GM23338 (cell line): ENCODE measurements at regions not wholly inside any gene's neighbourhood (a gene's known extent, or its start where the extent isn't known, plus 50 kb on each side); places are given as distances from the start of the nearest gene placed in this dataset.

Experiments used
- CREB1 ChIP-seq: fragments of 250-450 bp; sonication (Bioruptor Pico); IDR thresholded peaks from 2 replicates; pipeline ENCODE4 v1.5.0; 2020; ENCODE audit warnings: low read depth, mild to moderate bottlenecking, moderate library complexity
- CTCF ChIP-seq, 2 experiments: fragments of 200-600 bp in 1 of 2; sonication (generic) in 1 of 2; conservative IDR thresholded peaks; 2 replicates each; pipeline versions ENCODE4 v1.5.1 to v1.6.1; 2016 to 2017; ENCODE audit warnings: antibody characterized with exemption in 2 of 2, low read depth in 2 of 2, mild to moderate bottlenecking in 2 of 2, moderate library complexity in 1 of 2
- EZH2 ChIP-seq: fragments of 200-600 bp; sonication (generic); IDR thresholded peaks from one replicate; pipeline ENCODE4 v1.8.0; 2017; ENCODE audit warnings: antibody characterized with exemption, mild to moderate bottlenecking, low read depth; ENCODE audit not compliant: unreplicated experiment
- EZH2phosphoT487 ChIP-seq: fragments of 200-600 bp; sonication (generic); IDR thresholded peaks from one replicate; pipeline ENCODE4 v1.8.1; 2018; ENCODE audit warnings: antibody characterized with exemption; ENCODE audit not compliant: unreplicated experiment
- JUNB ChIP-seq: IDR thresholded peaks from one replicate; pipeline ENCODE4 v1.6.1; 2016; ENCODE audit warnings: antibody characterized with exemption; ENCODE audit not compliant: unreplicated experiment
- NANOG ChIP-seq: IDR thresholded peaks from 2 replicates; pipeline ENCODE4 v1.6.1; 2016; ENCODE audit warnings: antibody characterized with exemption, borderline replicate concordance
- POLR2AphosphoS5 ChIP-seq: IDR thresholded peaks from 2 replicates; pipeline ENCODE4 v1.6.1; 2016; ENCODE audit warnings: antibody characterized with exemption, low read depth
- STAT1 ChIP-seq: IDR thresholded peaks from one replicate; pipeline ENCODE4 v1.6.1; 2016; ENCODE audit warnings: antibody characterized with exemption; ENCODE audit not compliant: unreplicated experiment
- ZNF114 ChIP-seq: fragments of 250-450 bp; sonication (Bioruptor Pico); IDR thresholded peaks from 2 replicates; pipeline ENCODE4 v1.5.0; 2020; ENCODE audit warnings: mild to moderate bottlenecking, moderate library complexity
- TF ChIP-seq, protein P1 (sequence below): IDR thresholded peaks from 2 replicates; pipeline ENCODE4 v1.6.1; 2016; ENCODE audit warnings: antibody characterized with exemption
- TF ChIP-seq, protein P2 (sequence below): IDR thresholded peaks from one replicate; pipeline ENCODE4 v1.6.1; 2018; ENCODE audit warnings: antibody characterized with exemption; ENCODE audit not compliant: unreplicated experiment

DNA sequence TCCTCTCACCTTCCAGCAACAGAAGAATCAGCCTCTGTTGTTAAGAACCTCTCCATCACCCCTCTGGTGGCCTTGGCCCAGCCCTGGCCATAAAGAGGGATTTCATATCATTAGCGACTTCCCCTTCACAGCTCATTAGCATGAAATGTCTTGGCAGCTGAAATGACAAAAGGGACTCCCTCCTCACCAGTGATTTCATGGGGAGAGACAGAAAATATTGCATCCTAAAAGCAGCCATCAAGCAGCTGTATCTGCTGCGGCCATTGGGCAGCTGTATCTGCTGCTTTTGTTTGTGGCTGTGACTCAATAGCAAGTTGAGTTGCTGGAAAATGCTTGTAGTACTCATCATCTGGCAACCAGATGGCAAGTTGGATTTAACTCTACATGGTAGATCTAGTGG, 105.9 kb upstream of the RMDN2 start:
- TF ChIP-seq EZH2phosphoT487 (no peak), CTCF (conservative IDR thresholded peaks at IDR 0.05; ENCODE audit: low read depth in 2 of 2) (no peak), JUNB (no peak), EZH2 (no peak), POLR2AphosphoS5 (no peak), CREB1 (CRISPR knock-in tag) (no peak), STAT1 (no peak), NANOG (no peak), ZNF114 (CRISPR knock-in tag) (no peak)
- TF ChIP-seq, protein P1, sequence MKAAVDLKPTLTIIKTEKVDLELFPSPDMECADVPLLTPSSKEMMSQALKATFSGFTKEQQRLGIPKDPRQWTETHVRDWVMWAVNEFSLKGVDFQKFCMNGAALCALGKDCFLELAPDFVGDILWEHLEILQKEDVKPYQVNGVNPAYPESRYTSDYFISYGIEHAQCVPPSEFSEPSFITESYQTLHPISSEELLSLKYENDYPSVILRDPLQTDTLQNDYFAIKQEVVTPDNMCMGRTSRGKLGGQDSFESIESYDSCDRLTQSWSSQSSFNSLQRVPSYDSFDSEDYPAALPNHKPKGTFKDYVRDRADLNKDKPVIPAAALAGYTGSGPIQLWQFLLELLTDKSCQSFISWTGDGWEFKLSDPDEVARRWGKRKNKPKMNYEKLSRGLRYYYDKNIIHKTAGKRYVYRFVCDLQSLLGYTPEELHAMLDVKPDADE = no peak
- TF ChIP-seq, protein P2, sequence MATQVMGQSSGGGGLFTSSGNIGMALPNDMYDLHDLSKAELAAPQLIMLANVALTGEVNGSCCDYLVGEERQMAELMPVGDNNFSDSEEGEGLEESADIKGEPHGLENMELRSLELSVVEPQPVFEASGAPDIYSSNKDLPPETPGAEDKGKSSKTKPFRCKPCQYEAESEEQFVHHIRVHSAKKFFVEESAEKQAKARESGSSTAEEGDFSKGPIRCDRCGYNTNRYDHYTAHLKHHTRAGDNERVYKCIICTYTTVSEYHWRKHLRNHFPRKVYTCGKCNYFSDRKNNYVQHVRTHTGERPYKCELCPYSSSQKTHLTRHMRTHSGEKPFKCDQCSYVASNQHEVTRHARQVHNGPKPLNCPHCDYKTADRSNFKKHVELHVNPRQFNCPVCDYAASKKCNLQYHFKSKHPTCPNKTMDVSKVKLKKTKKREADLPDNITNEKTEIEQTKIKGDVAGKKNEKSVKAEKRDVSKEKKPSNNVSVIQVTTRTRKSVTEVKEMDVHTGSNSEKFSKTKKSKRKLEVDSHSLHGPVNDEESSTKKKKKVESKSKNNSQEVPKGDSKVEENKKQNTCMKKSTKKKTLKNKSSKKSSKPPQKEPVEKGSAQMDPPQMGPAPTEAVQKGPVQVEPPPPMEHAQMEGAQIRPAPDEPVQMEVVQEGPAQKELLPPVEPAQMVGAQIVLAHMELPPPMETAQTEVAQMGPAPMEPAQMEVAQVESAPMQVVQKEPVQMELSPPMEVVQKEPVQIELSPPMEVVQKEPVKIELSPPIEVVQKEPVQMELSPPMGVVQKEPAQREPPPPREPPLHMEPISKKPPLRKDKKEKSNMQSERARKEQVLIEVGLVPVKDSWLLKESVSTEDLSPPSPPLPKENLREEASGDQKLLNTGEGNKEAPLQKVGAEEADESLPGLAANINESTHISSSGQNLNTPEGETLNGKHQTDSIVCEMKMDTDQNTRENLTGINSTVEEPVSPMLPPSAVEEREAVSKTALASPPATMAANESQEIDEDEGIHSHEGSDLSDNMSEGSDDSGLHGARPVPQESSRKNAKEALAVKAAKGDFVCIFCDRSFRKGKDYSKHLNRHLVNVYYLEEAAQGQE = no peak
